Neural progenitor cell (in vitro differentiated cells): ENCODE measurements at regions not wholly inside any gene's neighbourhood (a gene's known extent, or its start where the extent isn't known, plus 50 kb on each side); places are given as distances from the start of the nearest gene placed in this dataset.

Experiments used
- DNase-seq: peaks from one replicate; pipeline ENCODE4 v3.0.0-alpha.2; 2016; ENCODE audit warnings: low spot score
- H2AFZ ChIP-seq: fragments of 200-600 bp; sonication (generic); replicated peaks from 2 replicates; pipeline ENCODE4 v1.6.1; 2016; ENCODE audit warnings: antibody characterized with exemption
- H3F3A ChIP-seq: fragments of 200-600 bp; sonication (generic); 2 replicates; pipeline ENCODE4 v1.6.1; 2016; ENCODE audit warnings: antibody characterized with exemption, low read depth
- H3K27ac ChIP-seq: fragments of 200-600 bp; sonication (generic); 2 replicates; pipeline ENCODE4 v1.5.1; 2016; ENCODE audit warnings: mild to moderate bottlenecking
- H3K27me3 ChIP-seq: fragments of 200-600 bp; sonication (generic); 2 replicates; pipeline ENCODE4 v1.6.1; 2016; ENCODE audit warnings: mild to moderate bottlenecking, moderate library complexity
- H3K36me3 ChIP-seq: fragments of 200-600 bp; sonication (generic); 2 replicates; pipeline ENCODE4 v1.5.1; 2016
- H3K4me1 ChIP-seq: fragments of 200-600 bp; sonication (generic); 2 replicates; pipeline ENCODE4 v1.6.1; 2016; ENCODE audit warnings: mixed run types
- H3K4me2 ChIP-seq: fragments of 200-600 bp; sonication (generic); 2 replicates; pipeline ENCODE4 v1.6.1; 2016
- H3K4me3 ChIP-seq: fragments of 200-600 bp; sonication (generic); 2 replicates; pipeline ENCODE4 v1.5.1; 2016
- H3K79me2 ChIP-seq: fragments of 200-600 bp; sonication (generic); 2 replicates; pipeline ENCODE4 v1.6.1; 2016; ENCODE audit warnings: low read depth
- H3K9ac ChIP-seq: fragments of 200-600 bp; sonication (generic); 2 replicates; pipeline ENCODE4 v1.6.1; 2016
- H3K9me3 ChIP-seq: fragments of 200-600 bp; sonication (generic); 2 replicates; pipeline ENCODE4 v1.5.1; 2016; ENCODE audit warnings: low read depth
- H4K20me1 ChIP-seq: fragments of 200-600 bp; sonication (generic); 2 replicates; pipeline ENCODE4 v1.6.1; 2016; ENCODE audit warnings: low read depth
- H3K27ac Mint-ChIP-seq: 3 replicates; pipeline ENCODE4 v1.8.0; 2021; ENCODE audit warnings: mixed read lengths
- H3K27me3 Mint-ChIP-seq: 2 replicates; pipeline ENCODE4 v1.8.0; 2022; ENCODE audit warnings: low read depth, mild to moderate bottlenecking, inconsistent platforms, moderate library complexity, mixed read lengths; ENCODE audit not compliant: insufficient read depth
- H3K36me3 Mint-ChIP-seq: 3 replicates; pipeline ENCODE4 v1.8.0; 2021; ENCODE audit warnings: mixed read lengths
- H3K4me1 Mint-ChIP-seq: 3 replicates; pipeline ENCODE4 v1.8.0; 2021; ENCODE audit warnings: mixed read lengths
- H3K4me3 Mint-ChIP-seq: 3 replicates; pipeline ENCODE4 v1.8.0; 2021; ENCODE audit warnings: mild to moderate bottlenecking, moderate library complexity, mixed read lengths
- H3K9me3 Mint-ChIP-seq: 3 replicates; pipeline ENCODE4 v1.8.0; 2020; ENCODE audit warnings: mixed read lengths
- CTCF ChIP-seq: fragments of 200-600 bp; sonication (generic); IDR thresholded peaks from 2 replicates; pipeline ENCODE4 v1.5.1; 2017; ENCODE audit warnings: antibody characterized with exemption, mild to moderate bottlenecking
- EZH2 ChIP-seq: fragments of 200-600 bp; sonication (generic); IDR thresholded peaks from 2 replicates; pipeline ENCODE4 v1.6.1; 2017; ENCODE audit warnings: antibody characterized with exemption, mild to moderate bottlenecking, moderate library complexity
- EZH2phosphoT487 ChIP-seq: fragments of 200-600 bp; sonication (generic); IDR thresholded peaks from 2 replicates; pipeline ENCODE4 v1.6.1; 2017; ENCODE audit warnings: antibody characterized with exemption

DNA sequence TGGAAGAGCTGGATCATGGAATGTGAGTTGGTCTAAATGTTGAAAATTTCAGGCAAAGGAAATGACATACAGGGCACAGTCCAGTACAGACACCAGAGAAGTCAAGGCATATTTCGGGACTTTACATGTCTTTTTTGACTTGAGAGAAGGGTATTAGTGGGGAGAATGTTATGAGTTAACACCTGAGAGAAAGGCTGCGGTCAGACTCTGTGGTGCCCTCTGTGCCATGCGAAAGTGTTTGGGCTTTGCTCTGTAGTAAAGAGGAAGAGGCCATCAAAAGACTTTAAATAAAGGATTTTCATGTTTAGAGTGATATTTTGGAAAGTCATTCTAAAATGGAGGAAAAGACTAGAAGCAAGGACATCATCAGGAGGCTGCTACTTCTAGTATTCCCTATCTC lies 607.4 kb downstream of the CCSER2 start:
- no peaks in the 10 kb centered on the region for H3K9me3 ChIP-seq
- H3F3A ChIP-seq: no peaks in the 10 kb centered on the region
- H3K9me3 Mint-ChIP-seq: no peaks in the 10 kb centered on the region
- no peak overlapping the region for H2AFZ ChIP-seq
- H3K36me3 Mint-ChIP-seq: no peaks in the 10 kb centered on the region
- TF ChIP-seq EZH2 (no peak), EZH2phosphoT487 (no peak), CTCF (no peak)
- no peaks in the 10 kb centered on the region for H3K27me3 Mint-ChIP-seq
- H3K4me1 Mint-ChIP-seq: peaks cover 8% of the 10 kb centered on the region
- no peak overlapping the region for H3K27ac Mint-ChIP-seq
- DNase-seq: no peak
- H3K4me2 ChIP-seq: no peak overlapping the region
- no peaks in the 10 kb centered on the region for H3K79me2 ChIP-seq
- H3K36me3 ChIP-seq: no peaks in the 10 kb centered on the region
- no peak overlapping the region for H3K9ac ChIP-seq
- H3K4me3 ChIP-seq: no peak overlapping the region
- H3K4me1 ChIP-seq: no peaks in the 10 kb centered on the region
- no peak overlapping the region for H3K4me3 Mint-ChIP-seq
- H4K20me1 ChIP-seq: no peaks in the 10 kb centered on the region
- no peaks in the 10 kb centered on the region for H3K27me3 ChIP-seq
- H3K27ac ChIP-seq: no peak overlapping the region

GRCh38 chr10:84938117-84938905 lies 609.9 kb downstream of the CCSER2 start:
- DNase-seq: no peak
- H3K4me1 ChIP-seq: no peaks in the 10 kb centered on the region
- no peak overlapping the region for H3K4me2 ChIP-seq
- H3K36me3 ChIP-seq: no peaks in the 10 kb centered on the region
- H4K20me1 ChIP-seq: no peaks in the 10 kb centered on the region
- Mint-ChIP-seq H3K27ac (no peak overlapping the region), H3K9me3 (no peaks in the 10 kb centered on the region), H3K36me3 (no peaks in the 10 kb centered on the region), H3K4me3 (no peak overlapping the region), H3K4me1 (peaks cover 9% of the 10 kb centered on the region), H3K27me3 (no peaks in the 10 kb centered on the region)
- no peak overlapping the region for H3K4me3 ChIP-seq
- no peaks in the 10 kb centered on the region for H3K9me3 ChIP-seq
- H3K27ac ChIP-seq: no peak overlapping the region
- no peaks in the 10 kb centered on the region for H3K79me2 ChIP-seq
- H2AFZ ChIP-seq: no peak overlapping the region
- no peaks in the 10 kb centered on the region for H3K27me3 ChIP-seq
- no peaks in the 10 kb centered on the region for H3F3A ChIP-seq
- TF ChIP-seq CTCF (no peak), EZH2phosphoT487 (no peak), EZH2 (no peak)
- H3K9ac ChIP-seq: no peak overlapping the region

DNA sequence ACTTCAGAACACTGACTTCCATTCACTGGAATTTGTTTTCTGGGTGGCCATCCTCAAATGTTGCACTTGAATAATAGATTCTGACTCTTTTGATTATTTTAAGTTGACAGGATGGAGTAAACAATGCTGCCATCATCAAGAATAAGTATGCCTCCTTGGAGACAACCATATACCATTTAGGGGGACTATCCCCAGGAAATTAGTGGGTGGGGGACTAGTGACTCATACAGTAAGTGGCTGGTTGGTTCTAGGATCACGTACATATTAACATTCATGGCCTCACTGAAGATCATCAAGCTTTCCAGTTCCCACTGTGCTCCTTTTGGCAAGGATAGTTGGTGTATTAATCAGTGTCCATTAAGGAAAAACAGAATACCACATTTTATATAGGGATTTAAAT lies 615.2 kb downstream of the CCSER2 start:
- H3K27ac Mint-ChIP-seq: no peak overlapping the region
- DNase-seq: no peak
- H3K4me1 Mint-ChIP-seq: peaks cover 9% of the 10 kb centered on the region
- no peak overlapping the region for H3K4me3 Mint-ChIP-seq
- Histone ChIP-seq H3K36me3 (no peaks in the 10 kb centered on the region), H3K27me3 (no peaks in the 10 kb centered on the region), H3K9ac (no peak overlapping the region), H3F3A (no peaks in the 10 kb centered on the region), H3K79me2 (no peaks in the 10 kb centered on the region), H2AFZ (no peak overlapping the region), H3K27ac (no peak overlapping the region), H3K4me1 (no peaks in the 10 kb centered on the region), H3K9me3 (no peaks in the 10 kb centered on the region), H3K4me2 (no peak overlapping the region), H3K4me3 (no peak overlapping the region), H4K20me1 (no peaks in the 10 kb centered on the region)
- H3K9me3 Mint-ChIP-seq: no peaks in the 10 kb centered on the region
- H3K27me3 Mint-ChIP-seq: peaks cover 2% of the 10 kb centered on the region
- no peak for TF ChIP-seq CTCF
- no peak for TF ChIP-seq EZH2
- TF ChIP-seq EZH2phosphoT487: no peak
- H3K36me3 Mint-ChIP-seq: no peaks in the 10 kb centered on the region
